ENCODE measurements at regions not wholly inside any gene's neighbourhood (a gene's known extent, or its start where the extent isn't known, plus 50 kb on each side); places are given as distances from the start of the nearest gene placed in this dataset.
A peak's percentile ranks its signal among the peaks of the same experiment; 100 is the strongest.
"Not testable (repeated sequence)": the region's sequence is repeated elsewhere in the genome, so short reads cannot be mapped to it uniquely, and the experiment has no call there.

GRCh38 chr3:110456438-110457138, 615.0 kb upstream of the NECTIN3 start:
- no peak for DNase-seq (ENCODE audit: low read depth in 2 of 2)

DNA sequence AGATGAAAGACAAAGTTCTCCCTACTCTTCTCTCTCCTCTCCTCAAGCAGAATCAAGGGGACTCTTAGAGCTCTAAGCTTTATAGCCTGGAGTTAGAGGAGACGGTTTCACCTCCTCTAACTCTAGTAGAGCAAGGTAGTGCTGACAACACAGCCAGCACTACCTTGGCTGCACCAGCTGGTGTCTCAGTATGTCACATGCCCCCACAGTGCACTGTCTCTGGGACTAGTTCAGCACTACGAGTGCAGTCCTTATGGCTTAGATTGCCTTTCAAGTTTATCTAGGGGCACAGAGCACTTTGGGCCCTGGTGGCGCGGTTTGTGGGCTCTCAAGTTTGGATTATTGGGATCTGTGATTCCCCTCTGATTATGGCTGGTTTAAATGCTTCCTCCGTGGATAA, 614.1 kb upstream of the NECTIN3 start:
- DNase-seq (ENCODE audit: low read depth in 2 of 2): no peak

GRCh38 chr3:110459021-110459420, 612.6 kb upstream of the NECTIN3 start:
- DNase-seq (ENCODE audit: low read depth in 2 of 2): no peak

- DNase-seq (ENCODE audit: low read depth in 2 of 2): no peak
Measured at GRCh38 chr3:110470310-110470709, 601.3 kb upstream of the NECTIN3 start.

DNA sequence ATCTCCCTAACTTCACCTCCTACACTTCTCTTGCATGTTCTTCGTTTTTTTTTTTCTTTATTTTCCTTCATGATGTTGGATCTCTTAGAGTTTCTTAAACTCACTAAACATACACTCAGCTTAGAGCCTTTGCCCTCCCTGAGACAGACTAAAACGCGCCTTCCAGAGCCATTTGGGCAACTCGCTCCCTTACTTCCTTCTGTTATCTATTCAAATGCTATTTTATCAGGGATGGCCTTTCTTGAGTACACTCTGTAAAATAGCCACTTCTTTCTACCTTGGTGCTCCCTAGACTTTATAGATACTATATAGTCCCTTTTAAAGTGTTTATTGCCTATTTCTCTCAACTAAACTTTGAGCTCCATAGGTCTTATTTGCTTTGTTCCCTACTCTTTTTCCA, 598.2 kb upstream of the NECTIN3 start:
- DNase-seq (ENCODE audit: low read depth in 2 of 2): no peak

- no peak for DNase-seq (ENCODE audit: low read depth in 2 of 2)
Measured at GRCh38 chr3:110474397-110474796, 597.2 kb upstream of the NECTIN3 start.

DNA sequence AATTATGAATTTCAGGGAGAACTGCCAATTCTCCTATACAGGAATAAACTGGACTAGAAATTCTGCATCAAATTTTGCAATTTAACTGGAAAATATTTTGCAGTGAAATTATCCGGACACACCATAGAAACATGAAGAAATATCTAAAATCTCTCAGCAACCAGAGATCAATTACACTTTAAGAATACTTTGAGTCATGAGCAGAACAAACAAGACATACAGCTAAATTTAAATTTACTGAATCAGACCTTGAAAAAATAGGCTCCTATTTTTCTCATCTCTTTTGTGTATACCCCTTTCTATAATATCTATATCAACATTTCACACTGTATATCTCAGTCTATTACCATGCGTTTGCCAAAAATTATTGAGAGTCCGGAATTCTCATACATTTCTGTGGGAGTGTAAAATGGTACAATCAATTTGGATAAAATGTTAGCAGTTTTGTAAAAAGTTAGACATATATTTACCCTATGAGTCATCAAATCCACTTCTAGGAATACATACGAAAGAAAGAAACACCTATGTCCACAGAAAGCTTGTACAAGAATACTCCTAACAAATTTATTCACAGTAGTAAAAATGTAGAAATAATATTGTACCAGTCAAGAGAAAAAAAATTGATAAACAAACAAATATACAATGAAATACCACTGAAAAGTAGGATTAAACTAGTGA, 593.1 kb upstream of the NECTIN3 start:
- DNase-seq (ENCODE audit: low read depth in 2 of 2): no peak

- peak in 1 of 2 donors; percentile 96 for DNase-seq (ENCODE audit: low read depth in 2 of 2)
Measured at GRCh38 chr3:110479731-110480130, 591.9 kb upstream of the NECTIN3 start.

GRCh38 chr3:110485389-110485788, 586.2 kb upstream of the NECTIN3 start:
- no peak for DNase-seq (ENCODE audit: low read depth in 2 of 2)

GRCh38 chr3:110487840-110488239, 583.8 kb upstream of the NECTIN3 start:
- no peak for DNase-seq (ENCODE audit: low read depth in 2 of 2)

DNA sequence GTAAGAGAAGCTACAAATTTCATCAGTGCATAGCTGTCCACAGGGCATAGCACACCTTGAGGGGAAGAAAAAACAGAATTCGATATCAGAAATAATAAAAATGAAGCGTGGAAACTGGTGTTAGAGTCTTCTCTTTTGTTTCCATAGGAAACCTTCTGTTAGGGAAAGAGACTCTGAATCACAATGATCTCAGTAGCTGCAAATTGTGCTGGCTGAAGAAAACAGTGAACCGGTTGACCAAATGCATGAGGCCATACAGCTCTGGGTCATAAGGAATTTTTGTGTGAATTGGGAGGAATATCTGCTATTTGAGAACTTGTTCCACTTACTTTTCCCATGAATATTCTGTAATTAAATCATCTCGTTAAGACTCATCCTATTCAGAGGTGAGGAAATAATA, 580.2 kb upstream of the NECTIN3 start:
- no peak for DNase-seq (ENCODE audit: low read depth in 2 of 2)

GRCh38 chr3:110492876-110493275, 578.7 kb upstream of the NECTIN3 start:
- DNase-seq (ENCODE audit: low read depth in 2 of 2): no peak

GRCh38 chr3:110493438-110494092, 578.1 kb upstream of the NECTIN3 start:
- no peak for DNase-seq (ENCODE audit: low read depth in 2 of 2)

- no peak for DNase-seq (ENCODE audit: low read depth in 2 of 2)
Measured at GRCh38 chr3:110494093-110494490, 577.5 kb upstream of the NECTIN3 start.

DNA sequence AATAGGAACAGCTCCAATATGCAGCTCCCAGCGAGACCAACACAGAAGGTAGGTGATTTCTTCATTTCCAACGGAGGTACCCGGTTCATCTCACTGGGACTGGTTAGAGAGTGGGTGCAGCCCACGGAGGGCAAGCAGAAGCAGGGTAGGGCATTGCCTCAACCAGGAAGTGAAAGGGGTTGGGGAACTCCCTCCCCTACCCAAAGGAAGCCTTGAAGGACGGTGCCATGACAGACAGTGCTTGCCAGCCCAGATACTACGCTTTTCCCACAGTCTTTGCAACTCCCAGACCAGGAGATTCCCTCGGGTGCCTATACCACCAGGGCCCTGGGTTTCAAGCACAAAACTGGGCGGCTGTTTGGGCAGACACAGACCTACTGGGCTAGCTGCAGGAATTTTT, 576.9 kb upstream of the NECTIN3 start:
- no peak for DNase-seq (ENCODE audit: low read depth in 2 of 2)

- DNase-seq (ENCODE audit: low read depth in 2 of 2): no peak
Measured at GRCh38 chr3:110495201-110495927, 576.3 kb upstream of the NECTIN3 start.

DNA sequence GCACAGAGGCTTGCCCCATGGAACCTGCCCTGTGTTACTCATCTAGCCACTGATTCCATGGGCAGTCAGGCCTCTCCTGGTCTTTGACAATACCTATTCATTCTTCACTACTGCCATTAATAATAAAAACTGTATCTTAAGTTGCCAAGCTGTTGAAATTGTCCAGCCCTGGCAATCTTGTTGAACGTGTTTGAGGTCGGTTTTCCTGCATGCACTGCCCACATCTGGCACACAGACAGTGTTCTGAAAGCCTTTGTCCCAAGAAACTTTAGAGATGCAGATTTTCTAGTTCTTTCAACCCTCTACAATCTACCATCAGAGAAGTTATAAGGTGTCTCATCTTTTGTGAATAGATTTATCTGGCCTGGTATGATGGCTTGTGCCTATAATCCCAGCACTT, 567.2 kb upstream of the NECTIN3 start:
- no peak for DNase-seq (ENCODE audit: low read depth in 2 of 2)

DNA sequence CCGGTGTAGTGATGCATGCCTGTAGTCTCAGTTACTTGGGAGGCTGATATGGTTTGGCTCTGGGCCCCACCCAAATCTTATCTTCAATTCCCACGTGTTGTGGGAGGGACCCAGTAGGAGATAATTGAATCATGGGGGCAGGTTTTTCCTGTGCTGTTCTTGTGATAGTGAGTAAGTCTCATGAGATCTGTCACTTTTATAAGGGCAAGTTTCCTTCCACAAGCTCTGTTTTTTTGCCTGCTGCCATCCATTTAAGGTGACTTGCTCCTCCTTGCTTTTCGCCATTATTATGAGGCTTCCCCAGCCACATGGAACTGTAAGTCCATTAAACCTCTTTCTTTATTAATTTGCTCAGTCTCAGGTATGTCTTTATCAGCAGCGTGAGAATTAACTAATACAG, 566.7 kb upstream of the NECTIN3 start:
- DNase-seq (ENCODE audit: low read depth in 2 of 2): no peak

DNA sequence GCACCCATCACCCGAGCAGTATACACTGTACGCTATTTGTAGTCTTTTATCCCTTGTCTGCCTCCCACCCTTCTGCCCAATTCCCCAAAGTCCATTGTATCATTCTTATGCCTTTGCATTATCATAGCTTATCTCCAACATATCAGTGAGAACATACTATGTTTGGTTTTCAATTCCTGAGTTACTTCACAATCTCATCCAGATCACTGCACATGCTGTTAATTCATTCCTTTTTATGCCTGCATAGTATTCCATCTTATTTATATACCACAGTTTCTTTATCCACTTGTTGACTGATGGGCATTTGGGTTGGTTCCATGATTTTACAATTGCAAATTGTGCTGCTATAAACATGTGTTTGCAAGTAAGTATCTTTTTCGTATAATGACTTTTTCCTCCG, 564.7 kb upstream of the NECTIN3 start:
- no peak for DNase-seq (ENCODE audit: low read depth in 2 of 2)

DNA sequence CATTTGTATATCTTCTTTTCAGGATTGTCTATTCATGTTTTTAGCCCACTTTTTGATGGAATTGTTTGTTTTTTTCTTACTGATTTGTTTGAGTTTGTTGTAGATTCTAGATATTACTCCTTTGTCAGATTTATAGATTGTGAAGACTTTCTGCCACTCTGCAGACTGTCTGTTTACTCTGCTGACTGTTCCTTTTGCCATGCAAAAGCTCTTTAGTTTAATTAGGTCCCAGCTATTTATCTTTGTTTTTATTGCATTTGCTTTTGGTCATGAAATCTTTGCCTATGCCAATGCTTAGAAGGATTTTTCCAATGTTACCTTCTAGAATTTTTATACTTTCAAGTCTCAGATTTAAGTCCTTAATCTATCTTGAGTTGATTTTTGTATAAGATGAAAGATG, 564.0 kb upstream of the NECTIN3 start:
- not testable (repeated sequence) for DNase-seq (ENCODE audit: low read depth in 2 of 2)

DNA sequence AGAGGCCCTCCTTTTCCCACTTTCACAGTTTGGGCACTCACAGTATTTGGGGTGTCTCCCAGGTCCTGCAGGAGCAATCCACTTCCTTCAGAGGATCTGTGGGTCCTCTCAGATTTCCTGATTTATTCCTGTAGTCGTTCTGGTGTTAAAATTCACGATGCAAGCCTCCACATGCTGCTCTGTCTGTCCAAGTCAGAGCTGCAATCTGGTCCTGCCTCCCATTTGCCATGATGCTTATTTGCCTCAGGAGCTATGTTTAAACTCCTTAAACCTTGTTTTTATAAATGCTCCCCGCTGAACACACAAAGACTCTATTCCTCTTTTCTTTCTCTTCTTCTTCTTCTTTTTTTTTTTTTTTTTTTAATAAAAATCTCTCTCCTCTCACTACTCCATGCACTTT, 558.7 kb upstream of the NECTIN3 start:
- DNase-seq (ENCODE audit: low read depth in 2 of 2): no peak

GRCh38 chr3:110518031-110518430, 553.6 kb upstream of the NECTIN3 start:
- no peak for DNase-seq (ENCODE audit: low read depth in 2 of 2)

All from lung microvascular endothelial cell (primary cell).